Cardiac muscle cell (in vitro differentiated cells and primary cell): ENCODE measurements at regions not wholly inside any gene's neighbourhood (a gene's known extent, or its start where the extent isn't known, plus 50 kb on each side); places are given as distances from the start of the nearest gene placed in this dataset.
"Not testable (repeated sequence)": the region's sequence is repeated elsewhere in the genome, so short reads cannot be mapped to it uniquely, and the experiment has no call there.

ENCODE experiments used
- DNase-seq, 2 donors: peaks; one replicate each; pipeline versions ENCODE4 v3.0.0 to v3.0.0-alpha.2; 2010 to 2017; ENCODE audit warnings: low read depth in 1 of 2, low spot score in 1 of 2
- H3K27ac ChIP-seq: fragments of 200-600 bp; sonication (generic); 2 replicates; pipeline ENCODE4 v1.5.1; 2016
- H3K27me3 ChIP-seq: fragments of 200-600 bp; sonication (generic); 2 replicates; pipeline ENCODE4 v1.6.0; 2016; ENCODE audit warnings: control low read depth
- H3K36me3 ChIP-seq: fragments of 200-600 bp; sonication (generic); 2 replicates; pipeline ENCODE4 v1.5.1; 2016; ENCODE audit warnings: control low read depth
- H3K4me1 ChIP-seq: fragments of 200-600 bp; sonication (generic); 2 replicates; pipeline ENCODE4 v1.8.1; 2017; ENCODE audit warnings: low read depth, mild to moderate bottlenecking, mixed run types
- H3K4me3 ChIP-seq: fragments of 200-600 bp; sonication (generic); 2 replicates; pipeline ENCODE4 v1.5.1; 2016; ENCODE audit warnings: mild to moderate bottlenecking
- H3K9me3 ChIP-seq: fragments of 200-600 bp; sonication (generic); 2 replicates; pipeline ENCODE4 v1.5.1; 2017; ENCODE audit warnings: low read depth, mild to moderate bottlenecking, control low read depth
- CTCF ChIP-seq: IDR thresholded peaks from 2 replicates; pipeline ENCODE4 v1.5.1; 2012; ENCODE audit warnings: low read depth, mild to moderate bottlenecking, low read length

GRCh38 chr10:30151581-30152389 lies 92.4 kb upstream of the JCAD start:
- Histone ChIP-seq H3K4me3 (no peak overlapping the region), H3K9me3 (no peaks in the 10 kb centered on the region), H3K27me3 (no peaks in the 10 kb centered on the region), H3K27ac (no peak overlapping the region), H3K4me1 (peaks cover 3% of the 10 kb centered on the region), H3K36me3 (no peaks in the 10 kb centered on the region)
- no peak for TF ChIP-seq CTCF
- DNase-seq, result peak in 1 of 2 donors; percentile 90

GRCh38 chr10:30141423-30141822 lies 82.0 kb upstream of the JCAD start:
- TF ChIP-seq CTCF, result no peak
- H3K9me3 ChIP-seq, result no peaks in the 10 kb centered on the region
- no peaks in the 10 kb centered on the region for H3K4me1 ChIP-seq
- no peak overlapping the region for H3K4me3 ChIP-seq
- H3K27ac ChIP-seq, result no peak overlapping the region
- no peaks in the 10 kb centered on the region for H3K27me3 ChIP-seq
- no peak for DNase-seq
- no peaks in the 10 kb centered on the region for H3K36me3 ChIP-seq

GRCh38 chr10:30134171-30134945 lies 75.0 kb upstream of the JCAD start:
- TF ChIP-seq CTCF, result no peak
- peaks cover 15% of the 10 kb centered on the region for H3K4me1 ChIP-seq
- H3K36me3 ChIP-seq, result no peaks in the 10 kb centered on the region
- no peak for DNase-seq
- H3K9me3 ChIP-seq, result no peaks in the 10 kb centered on the region
- H3K27me3 ChIP-seq, result no peaks in the 10 kb centered on the region
- H3K27ac ChIP-seq, result peak overlapping the region; percentile 11
- H3K4me3 ChIP-seq, result no peak overlapping the region

- Histone ChIP-seq H3K9me3 (no peaks in the 10 kb centered on the region), H3K4me3 (no peak overlapping the region), H3K27ac (no peak overlapping the region), H3K27me3 (no peaks in the 10 kb centered on the region), H3K36me3 (no peaks in the 10 kb centered on the region), H3K4me1 (peaks cover 15% of the 10 kb centered on the region)
- DNase-seq, result no peak
- TF ChIP-seq CTCF, result no peak
These were observed 73.8 kb upstream of the JCAD start for GRCh38 chr10:30133198-30133597.

GRCh38 chr10:30131369-30131768 lies 72.0 kb upstream of the JCAD start:
- H3K4me1 ChIP-seq, result peaks cover 15% of the 10 kb centered on the region
- H3K9me3 ChIP-seq, H3K4me3 ChIP-seq, H3K36me3 ChIP-seq, H3K27ac ChIP-seq, H3K27me3 ChIP-seq, DNase-seq: not testable (repeated sequence)

- not testable (repeated sequence) for H3K9me3 ChIP-seq, H3K27me3 ChIP-seq, H3K36me3 ChIP-seq, DNase-seq, H3K27ac ChIP-seq, H3K4me3 ChIP-seq
- peaks cover 12% of the 10 kb centered on the region for H3K4me1 ChIP-seq
These were observed 69.9 kb upstream of the JCAD start for GRCh38 chr10:30129326-30129725.
